DOHH2 (cell line): ENCODE measurements at regions not wholly inside any gene's neighbourhood (a gene's known extent, or its start where the extent isn't known, plus 50 kb on each side); places are given as distances from the start of the nearest gene placed in this dataset.

Source experiments
- CTCF ChIP-seq: fragments of 200-600 bp; sonication (generic); IDR thresholded peaks from one replicate; pipeline ENCODE4 v1.5.1; 2014; ENCODE audit warnings: antibody characterized with exemption, mild to moderate bottlenecking, low read depth, low read length; ENCODE audit not compliant: poor library complexity, severe bottlenecking
- EZH2phosphoT487 ChIP-seq: fragments of 200-600 bp; sonication (generic); IDR thresholded peaks from 2 replicates; pipeline ENCODE4 v1.6.1; 2017; ENCODE audit warnings: borderline replicate concordance, mild to moderate bottlenecking, antibody characterized with exemption, low read length, moderate library complexity, mixed read lengths

DNA sequence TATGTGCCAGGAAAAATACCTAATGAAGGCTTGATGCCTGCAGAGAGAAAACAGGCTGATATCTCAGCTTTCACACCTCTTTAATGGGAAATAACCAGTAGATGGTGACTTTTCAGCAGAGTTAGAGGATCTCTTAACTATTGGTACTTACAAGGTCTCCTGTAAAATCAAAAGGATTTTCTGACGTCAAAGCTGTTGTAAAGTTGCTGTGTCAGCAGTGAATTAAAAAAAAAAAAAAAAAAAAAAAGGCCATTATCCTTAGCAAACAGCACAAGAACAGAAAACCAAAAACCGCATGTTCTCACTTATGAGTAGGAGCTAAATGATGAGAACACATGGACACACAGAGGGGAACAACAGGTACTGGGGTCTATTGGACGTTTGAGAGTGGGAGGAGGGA, 349.1 kb downstream of the AMY1C start:
- no peak for TF ChIP-seq EZH2phosphoT487
- no peak for TF ChIP-seq CTCF
